ENCODE measurements at regions not wholly inside any gene's neighbourhood (a gene's known extent, or its start where the extent isn't known, plus 50 kb on each side); places are given as distances from the start of the nearest gene placed in this dataset.

- Histone ChIP-seq H2AFZ (ENCODE audit: low read length) (no peak overlapping the region), H3K4me3 (replicated peaks in 1 of 4; ENCODE audit: control extremely low read depth in 1 of 4, insufficient read depth in 1 of 4, low read depth in 3 of 4, low read length in 4 of 4) (no peak overlapping the region), H3K36me3 (ENCODE audit: control insufficient read depth, insufficient read depth, low read length) (no peaks in the 10 kb centered on the region), H4K20me1 (ENCODE audit: control insufficient read depth, extremely low read depth, insufficient read depth, low read length) (no peaks in the 10 kb centered on the region), H3K79me2 (ENCODE audit: control insufficient read depth, insufficient read depth, low read length) (no peaks in the 10 kb centered on the region), H3K27ac (ENCODE audit: insufficient read depth, low read length) (no peak overlapping the region), H3K4me1 (ENCODE audit: control insufficient read depth, extremely low read depth, insufficient read depth, low read length) (no peaks in the 10 kb centered on the region), H3K4me2 (ENCODE audit: extremely low read depth, insufficient read depth, low read length) (no peak overlapping the region), H3K27me3 (ENCODE audit: control insufficient read depth, insufficient read depth, low read length) (no peaks in the 10 kb centered on the region), H3K9me3 (ENCODE audit: control insufficient read depth, insufficient read depth, low read depth, low read length) (no peaks in the 10 kb centered on the region), H3K9ac (ENCODE audit: insufficient read depth, low read length) (no peak overlapping the region)
- DNase-seq (ENCODE audit: low read depth in 2 of 2), result no peak
- TF ChIP-seq CTCF (conservative IDR thresholded peaks at IDR 0.05 in 1 of 2, IDR thresholded peaks at IDR 0.05 in 1 of 2; ENCODE audit: low read depth in 1 of 2, low read length in 2 of 2) (no peak), EZH2 (IDR thresholded peaks at IDR 0.05; ENCODE audit: low read length, missing control alignments) (no peak)
Observed at GRCh38 chr6:134400941-134401340, 83.0 kb upstream of the SGK1 start.

- no peak overlapping the region for H2AFZ ChIP-seq (ENCODE audit: low read length)
- H3K27me3 ChIP-seq (ENCODE audit: control insufficient read depth, insufficient read depth, low read length), result no peaks in the 10 kb centered on the region
- no peaks in the 10 kb centered on the region for H3K4me1 ChIP-seq (ENCODE audit: control insufficient read depth, extremely low read depth, insufficient read depth, low read length)
- no peak overlapping the region for H3K9ac ChIP-seq (ENCODE audit: insufficient read depth, low read length)
- no peaks in the 10 kb centered on the region for H3K79me2 ChIP-seq (ENCODE audit: control insufficient read depth, insufficient read depth, low read length)
- no peaks in the 10 kb centered on the region for H4K20me1 ChIP-seq (ENCODE audit: control insufficient read depth, extremely low read depth, insufficient read depth, low read length)
- TF ChIP-seq EZH2 (IDR thresholded peaks at IDR 0.05; ENCODE audit: low read length, missing control alignments) (no peak), CTCF (conservative IDR thresholded peaks at IDR 0.05 in 1 of 2, IDR thresholded peaks at IDR 0.05 in 1 of 2; ENCODE audit: low read depth in 1 of 2, low read length in 2 of 2) (no peak)
- no peak for DNase-seq (ENCODE audit: low read depth in 2 of 2)
- H3K4me3 ChIP-seq (replicated peaks in 1 of 4; ENCODE audit: control extremely low read depth in 1 of 4, insufficient read depth in 1 of 4, low read depth in 3 of 4, low read length in 4 of 4), result no peak overlapping the region
- H3K9me3 ChIP-seq (ENCODE audit: control insufficient read depth, insufficient read depth, low read depth, low read length), result no peaks in the 10 kb centered on the region
- no peak overlapping the region for H3K4me2 ChIP-seq (ENCODE audit: extremely low read depth, insufficient read depth, low read length)
- H3K27ac ChIP-seq (ENCODE audit: insufficient read depth, low read length), result no peak overlapping the region
- no peaks in the 10 kb centered on the region for H3K36me3 ChIP-seq (ENCODE audit: control insufficient read depth, insufficient read depth, low read length)
Observed at GRCh38 chr6:134398453-134398852, 80.5 kb upstream of the SGK1 start.

GRCh38 chr6:134397676-134398075 is 79.8 kb upstream of the SGK1 start:
- H3K9ac ChIP-seq (ENCODE audit: insufficient read depth, low read length), result no peak overlapping the region
- DNase-seq (ENCODE audit: low read depth in 2 of 2), result no peak
- no peak for TF ChIP-seq CTCF (conservative IDR thresholded peaks at IDR 0.05 in 1 of 2, IDR thresholded peaks at IDR 0.05 in 1 of 2; ENCODE audit: low read depth in 1 of 2, low read length in 2 of 2)
- TF ChIP-seq EZH2 (IDR thresholded peaks at IDR 0.05; ENCODE audit: low read length, missing control alignments), result no peak
- no peak overlapping the region for H3K27ac ChIP-seq (ENCODE audit: insufficient read depth, low read length)
- no peak overlapping the region for H3K4me3 ChIP-seq (replicated peaks in 1 of 4; ENCODE audit: control extremely low read depth in 1 of 4, insufficient read depth in 1 of 4, low read depth in 3 of 4, low read length in 4 of 4)
- no peaks in the 10 kb centered on the region for H3K79me2 ChIP-seq (ENCODE audit: control insufficient read depth, insufficient read depth, low read length)
- no peak overlapping the region for H3K4me2 ChIP-seq (ENCODE audit: extremely low read depth, insufficient read depth, low read length)
- H3K36me3 ChIP-seq (ENCODE audit: control insufficient read depth, insufficient read depth, low read length), result no peaks in the 10 kb centered on the region
- H3K4me1 ChIP-seq (ENCODE audit: control insufficient read depth, extremely low read depth, insufficient read depth, low read length), result no peaks in the 10 kb centered on the region
- no peaks in the 10 kb centered on the region for H3K9me3 ChIP-seq (ENCODE audit: control insufficient read depth, insufficient read depth, low read depth, low read length)
- no peaks in the 10 kb centered on the region for H3K27me3 ChIP-seq (ENCODE audit: control insufficient read depth, insufficient read depth, low read length)
- H4K20me1 ChIP-seq (ENCODE audit: control insufficient read depth, extremely low read depth, insufficient read depth, low read length), result no peaks in the 10 kb centered on the region
- no peak overlapping the region for H2AFZ ChIP-seq (ENCODE audit: low read length)
